IPS-20b (cell line): ENCODE measurements at regions not wholly inside any gene's neighbourhood (a gene's known extent, or its start where the extent isn't known, plus 50 kb on each side); places are given as distances from the start of the nearest gene placed in this dataset.
"Not testable (repeated sequence)": the region's sequence is repeated elsewhere in the genome, so short reads cannot be mapped to it uniquely, and the experiment has no call there.

Experiments
- H3K27ac ChIP-seq: one replicate; pipeline ENCODE4 v1.5.1; 2013; ENCODE audit warnings: low read length
- H3K27me3 ChIP-seq: 2 replicates; pipeline ENCODE4 v1.6.1; 2013; ENCODE audit warnings: mild to moderate bottlenecking, low read length, inconsistent platforms; ENCODE audit not compliant: insufficient read depth
- H3K36me3 ChIP-seq: 2 replicates; pipeline ENCODE4 v1.6.1; 2013; ENCODE audit warnings: low read depth, mild to moderate bottlenecking, inconsistent platforms, low read length, moderate library complexity; ENCODE audit not compliant: insufficient read depth
- H3K4me1 ChIP-seq: 2 replicates; pipeline ENCODE4 v1.6.1; 2013; ENCODE audit warnings: mild to moderate bottlenecking, control low read depth, inconsistent platforms, low read length, moderate library complexity; ENCODE audit not compliant: insufficient read depth
- H3K4me3 ChIP-seq: 2 replicates; pipeline ENCODE4 v1.5.1; 2013; ENCODE audit warnings: mild to moderate bottlenecking, low read length, inconsistent platforms
- H3K9ac ChIP-seq: 2 replicates; pipeline ENCODE4 v1.6.1; 2013; ENCODE audit warnings: low read depth, mild to moderate bottlenecking, inconsistent platforms, low read length, moderate library complexity
- H3K9me3 ChIP-seq: 2 replicates; pipeline ENCODE4 v1.6.1; 2013; ENCODE audit warnings: mild to moderate bottlenecking, low read depth, low read length, inconsistent platforms; ENCODE audit not compliant: insufficient read depth

GRCh38 chr3:101913168-101913567 lies 63.9 kb downstream of the NFKBIZ start:
- no peaks in the 10 kb centered on the region for H3K36me3 ChIP-seq
- no peak overlapping the region for H3K9ac ChIP-seq

GRCh38 chr3:101917761-101918160 lies 68.4 kb downstream of the NFKBIZ start:
- H3K9ac ChIP-seq, H3K27ac ChIP-seq, H3K9me3 ChIP-seq, H3K4me1 ChIP-seq, H3K4me3 ChIP-seq, H3K36me3 ChIP-seq, H3K27me3 ChIP-seq: not testable (repeated sequence)

More at GRCh38 chr3:101913168-101913567, 63.9 kb downstream of the NFKBIZ start:
- H3K4me1 ChIP-seq = no peaks in the 10 kb centered on the region
- H3K4me3 ChIP-seq = no peak overlapping the region
- no peaks in the 10 kb centered on the region for H3K9me3 ChIP-seq
- no peak overlapping the region for H3K27ac ChIP-seq
- no peaks in the 10 kb centered on the region for H3K27me3 ChIP-seq

- not testable (repeated sequence) for H3K4me3 ChIP-seq, H3K4me1 ChIP-seq, H3K27ac ChIP-seq, H3K27me3 ChIP-seq, H3K9ac ChIP-seq, H3K9me3 ChIP-seq, H3K36me3 ChIP-seq
These were observed 72.9 kb downstream of the NFKBIZ start for GRCh38 chr3:101922151-101922725.

- not testable (repeated sequence) for H3K4me1 ChIP-seq, H3K9ac ChIP-seq, H3K27ac ChIP-seq
These were observed 75.3 kb downstream of the NFKBIZ start for GRCh38 chr3:101924621-101925020.

GRCh38 chr3:101925124-101925523 lies 75.8 kb downstream of the NFKBIZ start:
- not testable (repeated sequence) for H3K4me3 ChIP-seq, H3K27me3 ChIP-seq, H3K27ac ChIP-seq, H3K36me3 ChIP-seq, H3K9ac ChIP-seq, H3K4me1 ChIP-seq, H3K9me3 ChIP-seq

More at GRCh38 chr3:101924621-101925020, 75.3 kb downstream of the NFKBIZ start:
- not testable (repeated sequence) for H3K36me3 ChIP-seq, H3K4me3 ChIP-seq, H3K9me3 ChIP-seq, H3K27me3 ChIP-seq

GRCh38 chr3:101925564-101925963 lies 76.2 kb downstream of the NFKBIZ start:
- no peaks in the 10 kb centered on the region for H3K9me3 ChIP-seq

GRCh38 chr3:101926594-101927105 lies 77.3 kb downstream of the NFKBIZ start:
- H3K9me3 ChIP-seq = no peaks in the 10 kb centered on the region
- no peak overlapping the region for H3K27ac ChIP-seq
- no peaks in the 10 kb centered on the region for H3K27me3 ChIP-seq
- no peak overlapping the region for H3K4me3 ChIP-seq
- no peaks in the 10 kb centered on the region for H3K36me3 ChIP-seq
- no peaks in the 10 kb centered on the region for H3K4me1 ChIP-seq
- no peak overlapping the region for H3K9ac ChIP-seq

More at GRCh38 chr3:101925564-101925963, 76.2 kb downstream of the NFKBIZ start:
- Histone ChIP-seq H3K27me3 (no peaks in the 10 kb centered on the region), H3K36me3 (no peaks in the 10 kb centered on the region), H3K27ac (no peak overlapping the region), H3K4me3 (no peak overlapping the region), H3K9ac (no peak overlapping the region), H3K4me1 (no peaks in the 10 kb centered on the region)

GRCh38 chr3:101928890-101929289 lies 79.6 kb downstream of the NFKBIZ start:
- Histone ChIP-seq H3K4me1 (no peaks in the 10 kb centered on the region), H3K9me3 (no peaks in the 10 kb centered on the region), H3K36me3 (no peaks in the 10 kb centered on the region), H3K27me3 (no peaks in the 10 kb centered on the region), H3K27ac (no peak overlapping the region), H3K9ac (no peak overlapping the region), H3K4me3 (no peak overlapping the region)

GRCh38 chr3:101931081-101931480 lies 81.8 kb downstream of the NFKBIZ start:
- no peaks in the 10 kb centered on the region for H3K4me1 ChIP-seq
- no peak overlapping the region for H3K27ac ChIP-seq
- H3K9ac ChIP-seq = no peak overlapping the region
- H3K36me3 ChIP-seq = no peaks in the 10 kb centered on the region
- H3K9me3 ChIP-seq = no peaks in the 10 kb centered on the region
- no peak overlapping the region for H3K4me3 ChIP-seq
- no peaks in the 10 kb centered on the region for H3K27me3 ChIP-seq

- H3K4me3 ChIP-seq = no peak overlapping the region
- H3K27ac ChIP-seq = no peak overlapping the region
- no peak overlapping the region for H3K9ac ChIP-seq
- H3K36me3 ChIP-seq = no peaks in the 10 kb centered on the region
- H3K9me3 ChIP-seq = no peaks in the 10 kb centered on the region
- H3K27me3 ChIP-seq = no peaks in the 10 kb centered on the region
- no peaks in the 10 kb centered on the region for H3K4me1 ChIP-seq
These were observed 83.2 kb downstream of the NFKBIZ start for GRCh38 chr3:101932326-101933068.

GRCh38 chr3:101936419-101937356 lies 87.4 kb downstream of the NFKBIZ start:
- no peak overlapping the region for H3K4me3 ChIP-seq
- H3K27ac ChIP-seq = no peak overlapping the region

More at GRCh38 chr3:101936419-101937356, 87.4 kb downstream of the NFKBIZ start:
- H3K36me3 ChIP-seq = no peaks in the 10 kb centered on the region
- H3K9ac ChIP-seq = no peak overlapping the region
- H3K9me3 ChIP-seq = no peaks in the 10 kb centered on the region
- H3K27me3 ChIP-seq = no peaks in the 10 kb centered on the region
- H3K4me1 ChIP-seq = peaks cover 7% of the 10 kb centered on the region; the same call in 1 of the 2 replicates
